Heart right ventricle (tissue), 16 donors: ENCODE measurements at regions not wholly inside any gene's neighbourhood (a gene's known extent, or its start where the extent isn't known, plus 50 kb on each side); places are given as distances from the start of the nearest gene placed in this dataset.

Experiments used
- ATAC-seq, 8 donors: fragments of 200-7000 bp; cut with Tn5 transposase; one replicate each; pipeline ENCODE4 v1.9.1; 2020; ENCODE audit warnings: mild to moderate bottlenecking in 8 of 8, moderate library complexity in 8 of 8, moderate number of reproducible peaks in 1 of 8
- DNase-seq, 2 donors: peaks; one replicate each; pipeline ENCODE4 v3.0.0-alpha.2; 2020
- H3K27ac ChIP-seq, 10 donors: fragments of 200-600 bp; sonication (generic) in 2 of 10; one replicate each; pipeline versions ENCODE4 v1.5.0 to v1.8.0; 2020 to 2022; ENCODE audit warnings: mild to moderate bottlenecking in 3 of 10
- H3K27me3 ChIP-seq, 7 donors: fragments of 200-600 bp; one replicate each; pipeline ENCODE4 v1.8.0; 2021 to 2022; ENCODE audit warnings: mild to moderate bottlenecking in 2 of 7
- H3K36me3 ChIP-seq, 9 donors: fragments of 200-600 bp; sonication (generic) in 1 of 9; one replicate each; pipeline versions ENCODE4 v1.5.0 to v1.8.0; 2020 to 2022; ENCODE audit warnings: mild to moderate bottlenecking in 2 of 9
- H3K4me1 ChIP-seq, 9 donors: fragments of 200-600 bp; sonication (generic) in 1 of 9; one replicate each; pipeline versions ENCODE4 v1.5.0 to v1.8.0; 2020 to 2022; ENCODE audit warnings: mild to moderate bottlenecking in 4 of 9
- H3K4me3 ChIP-seq, 10 donors: fragments of 200-600 bp; sonication (generic) in 2 of 10; one replicate each; pipeline versions ENCODE4 v1.5.0 to v1.8.0; 2020 to 2022; ENCODE audit warnings: mild to moderate bottlenecking in 7 of 10, moderate library complexity in 2 of 10
- H3K9me3 ChIP-seq, 11 donors: fragments of 200-600 bp in 10 of 11; sonication (generic) in 2 of 11; one replicate each; pipeline versions ENCODE4 v1.5.0 to v1.8.0; 2013 to 2022; ENCODE audit warnings: mild to moderate bottlenecking in 2 of 11, control low read depth in 1 of 11, moderate library complexity in 1 of 11
- WGBS, 2 donors: extraction: QIAGEN DNeasy Blood & Tissue Kit; methylation state at CpG; one replicate each; pipeline ENCODE4 v1.1.7; 2013; ENCODE audit warnings: inconsistent platforms in 1 of 2; 5-methylcytosine and 5-hydroxymethylcytosine counted together
- intact Hi-C, 10 donors: fragments of 100-400 bp; cut with DNase I; formaldehyde crosslinking; loops; one replicate each; pipeline versions ENCODE4 v1.11.1 to v1.14.2; 2022
- TF ChIP-seq, protein P1 (sequence below), 9 donors: fragments of 200-600 bp; sonication (generic) in 2 of 9; IDR thresholded peaks; one replicate each; pipeline versions ENCODE4 v1.5.0 to v1.8.0; 2021 to 2022; ENCODE audit warnings: antibody characterized with exemption in 9 of 9, mild to moderate bottlenecking in 5 of 9, moderate library complexity in 1 of 9
- donor health status: Arrhythmogenic right ventricular cardiomyopathy.
- donor health status: ischemic (EF 13 %, LVEDD 7.1; RV severe dilation, severe dysfunction).
- donor health status: healthy with polysubstance abuse.
- donor health status: DM: no; HTN: yes; CAD: no.
- donor health status: DM: no; HTN: no; CAD: no.
- donor health status: ischemic (EF 25% LVEDD 6.9; RV normal size, moderate dysfunction).
- donor health status: ischemic (EF 25% LVEDD 5.7; RV mildly dilated, moderate dysfunction).
- donor health status: healthy.
- donor health status: DM: yes; HTN: yes; CAD: no.
- donor health status: Ischemic cardiomyopathy.
- donor health status: ischemic (EF 35%, LVEDD 5.7; RV mildly dilated, moderate dysfunction).
- donor health status: nonischemic (EF 11% LVEDD 7.7; RV severe dilation, severe dysfunction).
- donor health status: DM: yes; HTN: yes; CAD: no.
- donor health status: PGD.
- donor health status: ischemic (EF 29% LVEDD 5.4; RV normal size, mild dysfunction).
- donor health status: nonischemic (EF 23%, LVEDD 6.1; RV moderate dilation, normal function).

DNA sequence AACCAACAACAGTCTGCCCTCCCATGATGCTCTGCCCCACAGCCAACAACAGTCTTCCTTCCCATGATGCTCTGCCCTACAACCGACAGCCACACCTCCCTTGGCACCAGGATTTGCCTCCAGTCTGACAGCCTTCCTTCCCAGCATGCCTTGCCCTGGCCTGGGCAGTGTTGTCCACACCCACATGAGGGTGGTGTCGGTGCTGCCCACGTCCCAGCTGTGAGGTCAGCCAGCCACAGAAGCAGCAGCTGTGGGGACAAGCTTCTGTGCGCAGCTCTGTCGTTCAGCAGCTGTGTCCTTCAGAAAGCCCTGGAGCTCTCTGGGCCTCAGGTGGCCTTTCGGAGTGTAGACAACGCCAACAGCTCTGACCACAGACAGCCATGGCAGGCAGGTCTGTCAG, 1378.9 kb downstream of the BRD1 start:
- no peak for ATAC-seq
- no peak overlapping the region for H3K4me3 ChIP-seq
- H3K36me3 ChIP-seq, result no peaks in the 10 kb centered on the region
- TF ChIP-seq, protein P1, sequence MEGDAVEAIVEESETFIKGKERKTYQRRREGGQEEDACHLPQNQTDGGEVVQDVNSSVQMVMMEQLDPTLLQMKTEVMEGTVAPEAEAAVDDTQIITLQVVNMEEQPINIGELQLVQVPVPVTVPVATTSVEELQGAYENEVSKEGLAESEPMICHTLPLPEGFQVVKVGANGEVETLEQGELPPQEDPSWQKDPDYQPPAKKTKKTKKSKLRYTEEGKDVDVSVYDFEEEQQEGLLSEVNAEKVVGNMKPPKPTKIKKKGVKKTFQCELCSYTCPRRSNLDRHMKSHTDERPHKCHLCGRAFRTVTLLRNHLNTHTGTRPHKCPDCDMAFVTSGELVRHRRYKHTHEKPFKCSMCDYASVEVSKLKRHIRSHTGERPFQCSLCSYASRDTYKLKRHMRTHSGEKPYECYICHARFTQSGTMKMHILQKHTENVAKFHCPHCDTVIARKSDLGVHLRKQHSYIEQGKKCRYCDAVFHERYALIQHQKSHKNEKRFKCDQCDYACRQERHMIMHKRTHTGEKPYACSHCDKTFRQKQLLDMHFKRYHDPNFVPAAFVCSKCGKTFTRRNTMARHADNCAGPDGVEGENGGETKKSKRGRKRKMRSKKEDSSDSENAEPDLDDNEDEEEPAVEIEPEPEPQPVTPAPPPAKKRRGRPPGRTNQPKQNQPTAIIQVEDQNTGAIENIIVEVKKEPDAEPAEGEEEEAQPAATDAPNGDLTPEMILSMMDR (IDR thresholded peaks at IDR 0.05), result no peak
- no peak overlapping the region for H3K27ac ChIP-seq
- H3K4me1 ChIP-seq, result no peaks in the 10 kb centered on the region
- peaks cover 0 to 41% (median 20%) of the 10 kb centered on the region in 7 donors for H3K27me3 ChIP-seq
- intact Hi-C loops, result no loop called here
- no peak for DNase-seq
- no peaks in the 10 kb centered on the region for H3K9me3 ChIP-seq
- 87 to 90% methylated on average over 7 of the region's 7 CpGs for WGBS, 2 donors

DNA sequence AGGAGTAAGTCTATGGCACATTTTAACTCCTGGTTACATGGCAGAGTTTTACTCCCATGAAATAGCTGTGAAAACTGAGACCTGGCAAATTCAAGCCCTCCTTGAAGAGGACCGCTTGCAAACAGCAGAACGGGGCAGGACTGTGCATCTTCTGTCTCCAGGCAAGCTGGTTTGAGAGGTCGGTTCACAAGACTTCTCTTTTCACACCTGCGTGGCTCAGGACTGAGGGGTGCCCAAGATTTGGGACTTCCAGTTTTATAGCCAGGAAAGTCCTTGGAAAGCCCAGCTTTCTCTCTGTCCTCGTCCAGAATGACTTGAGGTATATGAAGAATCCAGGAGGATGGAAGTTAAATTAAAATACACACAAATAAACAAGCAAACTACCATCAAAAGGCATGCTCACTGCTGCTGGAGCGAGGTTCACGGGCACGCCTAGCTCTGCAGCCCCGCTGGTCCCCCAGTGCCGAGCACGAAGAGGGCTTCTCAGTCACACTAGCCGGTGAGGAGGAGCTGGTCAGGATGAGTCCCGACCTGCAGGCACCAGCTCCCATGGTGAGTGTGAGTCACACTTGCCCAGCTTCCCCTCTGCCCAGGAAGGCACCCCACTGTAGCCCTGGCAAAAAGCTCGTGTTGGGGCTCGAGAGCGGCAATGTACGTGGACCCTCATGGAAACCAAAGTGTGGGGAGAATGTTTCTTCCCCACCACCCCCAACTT, 1382.4 kb downstream of the BRD1 start:
- Histone ChIP-seq H3K36me3 (no peaks in the 10 kb centered on the region), H3K27ac (no peak overlapping the region), H3K4me1 (no peaks in the 10 kb centered on the region), H3K4me3 (no peak overlapping the region), H3K9me3 (no peaks in the 10 kb centered on the region), H3K27me3 (peaks cover 0 to 30% (median 22%) of the 10 kb centered on the region in 7 donors)
- TF ChIP-seq, protein P1 (IDR thresholded peaks at IDR 0.05), result no peak
- ATAC-seq (no peak), DNase-seq (no peak)
- WGBS, 2 donors, result 58 to 66% methylated on average over 17 of the region's 17 CpGs
- intact Hi-C loops, result no loop called here

DNA sequence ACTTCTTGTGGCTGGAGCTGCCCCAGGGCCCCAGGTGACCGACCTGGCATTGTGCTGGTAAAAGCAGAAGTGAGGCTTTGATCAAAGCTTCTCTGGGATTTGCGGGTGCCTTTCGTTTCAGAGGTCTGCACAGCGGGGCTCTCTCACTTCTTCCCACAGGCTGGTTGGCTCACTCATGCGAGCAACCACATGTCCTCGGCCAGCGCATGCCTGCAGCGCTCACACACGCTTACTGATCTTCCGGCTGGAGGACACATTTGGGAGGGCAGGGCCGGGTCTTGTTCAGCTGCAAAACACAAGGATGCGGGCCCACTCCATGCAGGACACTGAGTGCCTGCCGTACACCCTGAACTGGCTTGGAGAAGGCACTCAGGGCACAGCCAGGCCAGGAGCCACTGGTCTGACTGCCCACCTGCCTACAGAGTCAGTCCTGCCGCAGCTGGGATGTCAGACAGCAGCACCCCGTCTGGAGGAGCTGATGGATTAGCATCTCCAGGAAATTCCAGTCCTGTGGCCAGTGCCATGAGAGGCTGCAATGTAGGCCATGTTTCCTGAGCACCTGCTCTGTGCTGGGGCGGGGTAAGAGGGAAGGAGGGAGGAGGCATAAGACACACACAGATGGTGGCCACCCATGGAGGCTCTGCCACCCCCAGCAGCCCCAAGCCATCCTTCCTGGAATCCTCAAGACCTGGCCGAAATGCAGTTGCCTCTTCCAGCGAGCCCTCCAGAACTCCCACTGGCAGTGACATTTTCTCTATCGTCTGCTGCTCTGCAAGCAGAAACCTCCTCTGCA, 1383.2 kb downstream of the BRD1 start:
- no peak overlapping the region for H3K27ac ChIP-seq
- 69 to 73% methylated on average over 19 of the region's 19 CpGs for WGBS, 2 donors
- TF ChIP-seq, protein P1 (IDR thresholded peaks at IDR 0.05), result no peak
- DNase-seq, result no peak
- intact Hi-C loops, result no loop called here
- H3K4me1 ChIP-seq, result no peaks in the 10 kb centered on the region
- H3K27me3 ChIP-seq, result peaks cover 0 to 26% (median 16%) of the 10 kb centered on the region in 7 donors
- no peak overlapping the region for H3K4me3 ChIP-seq
- no peaks in the 10 kb centered on the region for H3K36me3 ChIP-seq
- no peak for ATAC-seq
- no peaks in the 10 kb centered on the region for H3K9me3 ChIP-seq

DNA sequence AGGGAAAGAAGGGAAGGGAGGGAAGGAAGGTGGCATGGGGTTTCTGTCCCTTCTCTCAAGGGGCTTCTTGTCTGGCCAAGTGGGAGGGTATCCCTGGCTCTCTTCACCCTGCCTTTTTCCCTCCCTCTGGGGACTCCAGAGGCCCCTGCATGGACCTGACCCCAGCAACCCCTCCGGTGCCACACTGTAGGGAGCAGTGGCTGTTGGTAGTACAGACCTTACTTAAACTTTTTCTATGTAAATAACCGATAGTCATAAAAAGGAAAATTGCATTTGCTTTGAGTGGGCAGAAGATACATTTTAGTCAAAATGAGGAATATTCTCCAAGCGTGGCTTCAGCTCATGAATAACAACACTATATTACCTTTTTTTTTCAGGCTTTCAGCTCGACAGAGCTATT, 1384.0 kb downstream of the BRD1 start:
- DNase-seq (no peak), ATAC-seq (no peak)
- Histone ChIP-seq H3K27me3 (peaks cover 0 to 20% (median 10%) of the 10 kb centered on the region in 7 donors), H3K27ac (no peak overlapping the region), H3K4me1 (no peaks in the 10 kb centered on the region), H3K9me3 (no peaks in the 10 kb centered on the region), H3K36me3 (no peaks in the 10 kb centered on the region), H3K4me3 (no peak overlapping the region)
- intact Hi-C loops, result no loop called here
- 83 to 84% methylated on average over 4 of the region's 4 CpGs for WGBS, 2 donors
- TF ChIP-seq, protein P1 (IDR thresholded peaks at IDR 0.05), result no peak
